H1 (cell line): ENCODE measurements at regions not wholly inside any gene's neighbourhood (a gene's known extent, or its start where the extent isn't known, plus 50 kb on each side); places are given as distances from the start of the nearest gene placed in this dataset.

ENCODE experiments used
- CTCF ChIA-PET: fragments of 300-600 bp; sonication (Branson Sonifier 250); formaldehyde crosslinking; loops from one replicate; lab custom pipeline; 2021; ENCODE audit not compliant: partially characterized antibody; lab: Charles Lee
- POLR2A ChIA-PET: fragments of 300-600 bp; sonication (Branson Sonifier 250); formaldehyde crosslinking; loops from one replicate; lab custom pipeline; 2021; ENCODE audit warnings: inconsistent platforms; ENCODE audit not compliant: partially characterized antibody; lab: Charles Lee
- DNase-seq, 2 experiments: peaks; one replicate each; pipeline versions ENCODE4 v3.0.0 to v3.0.0-alpha.2; 2010 to 2022; ENCODE audit warnings: low spot score in 2 of 2, low read depth in 1 of 2, mixed read lengths in 1 of 2
- FAIRE-seq: peaks from 2 replicates; lab custom pipeline; 2011; peaks lifted over from hg19 to GRCh38; lab: Jason Lieb, UNC
- H2AFZ ChIP-seq: 2 replicates; pipeline ENCODE4 v1.8.1; 2012; ENCODE audit warnings: low read length, inconsistent platforms
- H2AK5ac ChIP-seq: 2 replicates; pipeline ENCODE4 v1.6.1; 2013; ENCODE audit warnings: low read depth, low read length
- H2BK120ac ChIP-seq: replicated peaks from 2 replicates; pipeline ENCODE3; 2013; ENCODE audit warnings: low read depth, low read length, inconsistent platforms
- H2BK12ac ChIP-seq: 2 replicates; pipeline ENCODE4 v1.6.1; 2013; ENCODE audit warnings: low read depth, low read length
- H2BK15ac ChIP-seq: 2 replicates; pipeline ENCODE4 v1.6.1; 2013; ENCODE audit warnings: low read length
- H2BK20ac ChIP-seq: 2 replicates; pipeline ENCODE4 v1.6.1; 2013; ENCODE audit warnings: low read length
- H2BK5ac ChIP-seq: 2 replicates; pipeline ENCODE4 v1.6.1; 2013; ENCODE audit warnings: low read depth, low read length
- H3K14ac ChIP-seq: 2 replicates; pipeline ENCODE4 v1.6.1; 2013; ENCODE audit warnings: inconsistent platforms; ENCODE audit not compliant: insufficient read length
- H3K18ac ChIP-seq: 2 replicates; pipeline ENCODE4 v1.6.1; 2013; ENCODE audit warnings: low read length; ENCODE audit errors: extremely low read depth
- H3K23ac ChIP-seq: 2 replicates; pipeline ENCODE4 v1.6.1; 2013; ENCODE audit warnings: inconsistent platforms; ENCODE audit not compliant: insufficient read length
- H3K23me2 ChIP-seq: 2 replicates; pipeline ENCODE4 v1.6.1; 2013; ENCODE audit warnings: low read depth, low read length
- H3K27ac ChIP-seq: 2 replicates; pipeline ENCODE4 v1.6.1; 2011; ENCODE audit warnings: low read depth, low read length, inconsistent platforms
- H3K27me3 ChIP-seq, 4 experiments: replicated peaks in 1 of 4; 1 replicate in 1 of 4; 2 replicates in 3 of 4; pipeline versions ENCODE4 v1.6.1 to v1.8.1; 2011 to 2013; ENCODE audit warnings: low read length in 3 of 4, mild to moderate bottlenecking in 3 of 4, inconsistent platforms in 2 of 4, mixed read lengths in 2 of 4, moderate library complexity in 1 of 4; ENCODE audit not compliant: control insufficient read depth in 3 of 4, insufficient read depth in 3 of 4; ENCODE audit errors: extremely low read depth in 1 of 4
- H3K36me3 ChIP-seq, 4 experiments: 2 replicates each; pipeline versions ENCODE4 v1.6.1 to v1.8.1; 2011 to 2013; ENCODE audit warnings: mild to moderate bottlenecking in 4 of 4, low read length in 3 of 4, moderate library complexity in 2 of 4, control low read depth in 1 of 4, inconsistent platforms in 1 of 4; ENCODE audit not compliant: insufficient read depth in 4 of 4, control insufficient read depth in 2 of 4
- H3K4ac ChIP-seq: replicated peaks from 2 replicates; pipeline ENCODE3; 2013; ENCODE audit warnings: low read length, low read depth, mixed read lengths, inconsistent platforms; ENCODE audit not compliant: insufficient read length
- H3K4me1 ChIP-seq, 4 experiments: replicated peaks in 1 of 4; 1 replicate in 1 of 4; 2 replicates in 3 of 4; pipeline versions ENCODE4 v1.6.1 to v1.8.1; 2011 to 2013; ENCODE audit warnings: low read length in 3 of 4, inconsistent platforms in 2 of 4, mixed read lengths in 1 of 4; ENCODE audit not compliant: insufficient read depth in 4 of 4, control insufficient read depth in 3 of 4
- H3K4me2 ChIP-seq, 2 experiments: 2 replicates each; pipeline versions ENCODE4 v1.6.1 to v1.8.1; 2011 to 2013; ENCODE audit warnings: low read depth in 2 of 2, low read length in 2 of 2, control low read depth in 1 of 2, inconsistent platforms in 1 of 2, mild to moderate bottlenecking in 1 of 2; ENCODE audit not compliant: insufficient read depth in 1 of 2
- H3K4me3 ChIP-seq, 4 experiments: fragments of 200-600, 300-600 bp in 1 of 4; sonication (generic), shearing (Covaris generic), sonication (Bioruptor Twin) in 1 of 4; 2 replicates each; pipeline versions ENCODE4 v1.5.1 to v1.8.1; 2011 to 2016; ENCODE audit warnings: low read length in 4 of 4, low read depth in 3 of 4, control low read depth in 2 of 4, inconsistent platforms in 2 of 4, mild to moderate bottlenecking in 2 of 4, mixed read lengths in 1 of 4, moderate library complexity in 1 of 4; ENCODE audit not compliant: insufficient read depth in 2 of 4; ENCODE audit errors: extremely low read depth in 1 of 4
- H3K56ac ChIP-seq: replicated peaks from 2 replicates; pipeline ENCODE3; 2013; ENCODE audit warnings: low read depth, mild to moderate bottlenecking, mixed read lengths, low read length, inconsistent platforms; ENCODE audit not compliant: insufficient read length
- H3K79me1 ChIP-seq: 2 replicates; pipeline ENCODE4 v1.6.1; 2013; ENCODE audit warnings: low read depth, low read length, control low read depth
- H3K79me2 ChIP-seq, 2 experiments: 2 replicates each; pipeline versions ENCODE4 v1.6.1 to v1.8.1; 2012 to 2013; ENCODE audit warnings: low read length in 2 of 2, mild to moderate bottlenecking in 2 of 2, inconsistent platforms in 1 of 2; ENCODE audit not compliant: insufficient read depth in 2 of 2, control insufficient read depth in 1 of 2
- H3K9ac ChIP-seq, 4 experiments: replicated peaks in 1 of 4; 1 replicate in 1 of 4; 2 replicates in 3 of 4; pipeline versions ENCODE4 v1.6.1 to v1.8.1; 2011 to 2013; ENCODE audit warnings: low read depth in 3 of 4, low read length in 3 of 4, control low read depth in 2 of 4, mild to moderate bottlenecking in 2 of 4, moderate library complexity in 2 of 4, inconsistent platforms in 1 of 4; ENCODE audit errors: extremely low read depth in 1 of 4
- H3K9me3 ChIP-seq, 2 experiments: 2 replicates each; pipeline versions ENCODE4 v1.6.1 to v1.8.1; 2012 to 2013; ENCODE audit warnings: mild to moderate bottlenecking in 2 of 2, moderate library complexity in 2 of 2, control low read depth in 1 of 2, inconsistent platforms in 1 of 2, low read depth in 1 of 2, low read length in 1 of 2, mixed read lengths in 1 of 2; ENCODE audit not compliant: insufficient read depth in 2 of 2
- H4K20me1 ChIP-seq, 2 experiments: replicated peaks in 1 of 2; 2 replicates each; pipeline versions ENCODE3 to v1.8.1; 2011 to 2013; ENCODE audit warnings: inconsistent platforms in 2 of 2, low read length in 2 of 2, mild to moderate bottlenecking in 1 of 2; ENCODE audit not compliant: insufficient read depth in 2 of 2, control insufficient read depth in 1 of 2
- H4K5ac ChIP-seq: 2 replicates; pipeline ENCODE4 v1.6.1; 2013; ENCODE audit warnings: low read length, low read depth, mixed read lengths, inconsistent platforms; ENCODE audit not compliant: insufficient read length
- H4K8ac ChIP-seq: 2 replicates; pipeline ENCODE4 v1.8.0; 2013; ENCODE audit warnings: mild to moderate bottlenecking, moderate library complexity, low read length, inconsistent platforms; ENCODE audit not compliant: insufficient read depth; ENCODE audit errors: extremely low read depth
- H4K91ac ChIP-seq: replicated peaks from 2 replicates; pipeline ENCODE3; 2013; ENCODE audit warnings: low read length, mixed read lengths, inconsistent platforms; ENCODE audit not compliant: insufficient read length
- EGR1 ChIP-seq: IDR thresholded peaks from 2 replicates; pipeline ENCODE4 v1.6.1; 2011; ENCODE audit warnings: low read depth, low read length, borderline replicate concordance
- RAD21 ChIP-seq, 2 experiments: IDR thresholded peaks in 1 of 2; conservative IDR thresholded peaks in 1 of 2; 2 replicates each; pipeline ENCODE4 v1.6.1; 2011; ENCODE audit warnings: low read depth in 2 of 2, low read length in 2 of 2, improper control_type of control experiment in 1 of 2, inconsistent platforms in 1 of 2, mild to moderate bottlenecking in 1 of 2, moderate library complexity in 1 of 2
- RNF2 ChIP-seq: fragments of 200-900, 300-1000 bp; sonication (generic); IDR thresholded peaks from 2 replicates; pipeline ENCODE4 v1.7.1; 2016; ENCODE audit warnings: borderline replicate concordance, low read depth, mild to moderate bottlenecking, antibody characterized with exemption, low read length; ENCODE audit not compliant: poor library complexity, severe bottlenecking; ENCODE audit errors: missing control alignments
- TAF1 ChIP-seq: IDR thresholded peaks from 2 replicates; pipeline ENCODE4 v1.6.1; 2011; ENCODE audit warnings: mild to moderate bottlenecking, low read depth, low read length

DNA sequence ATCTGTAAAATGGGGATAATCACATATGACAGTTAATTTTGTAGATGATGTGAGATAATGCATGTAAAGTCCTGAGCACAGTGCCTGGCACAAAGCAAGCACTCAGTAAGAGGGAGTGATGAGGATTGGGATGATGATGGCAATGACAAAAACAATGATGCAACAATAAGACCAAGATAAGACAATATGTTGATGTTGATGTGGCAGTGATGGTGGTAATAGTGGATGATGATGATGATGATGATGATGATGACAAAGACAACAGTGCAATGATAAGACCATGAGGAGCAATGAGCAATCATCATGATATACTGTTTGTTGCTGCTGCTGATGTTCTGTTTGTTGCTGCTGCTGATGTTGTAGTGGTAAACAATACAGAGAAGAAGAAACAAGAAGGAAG is 344.1 kb downstream of the NPIPA8 start:
- no peak overlapping the region for H2BK120ac ChIP-seq
- POLR2A ChIA-PET, result no interaction called here
- no peak overlapping the region for H4K8ac ChIP-seq
- no peaks in the 10 kb centered on the region for H3K79me1 ChIP-seq
- no peaks in the 10 kb centered on the region for H3K36me3 ChIP-seq
- H3K9ac ChIP-seq, result no peak overlapping the region
- no peak overlapping the region for H3K14ac ChIP-seq
- H4K20me1 ChIP-seq, result no peaks in the 10 kb centered on the region
- no peak overlapping the region for H2BK15ac ChIP-seq
- no peak for FAIRE-seq
- no peak overlapping the region for H2AFZ ChIP-seq
- no peak overlapping the region for H2AK5ac ChIP-seq
- no peak overlapping the region for H3K4me2 ChIP-seq
- no peak overlapping the region for H3K18ac ChIP-seq
- peaks cover 0 to 4% (median 1%) of the 10 kb centered on the region in 4 experiments; a peak in 2 of 7 replicates for H3K4me1 ChIP-seq
- H3K23ac ChIP-seq, result no peak overlapping the region
- H2BK5ac ChIP-seq, result no peak overlapping the region
- no peak overlapping the region for H3K4ac ChIP-seq
- H2BK12ac ChIP-seq, result no peak overlapping the region
- no peak for TF ChIP-seq RAD21 (IDR thresholded peaks at IDR 0.05 in 1 of 2, conservative IDR thresholded peaks at IDR 0.05 in 1 of 2; ENCODE audit: low read depth in 2 of 2, low read length in 2 of 2)
- TF ChIP-seq TAF1, result no peak
- no peak for TF ChIP-seq EGR1
- no peak for TF ChIP-seq RNF2
- H3K9me3 ChIP-seq, result no peaks in the 10 kb centered on the region
- no peak overlapping the region for H3K56ac ChIP-seq
- no peak overlapping the region for H4K91ac ChIP-seq
- no peaks in the 10 kb centered on the region for H3K79me2 ChIP-seq
- H4K5ac ChIP-seq, result no peak overlapping the region
- CTCF ChIA-PET, result interaction anchor here (1.0 kb wide), 1 partner anchor 9 kb away, joined by 3 read pairs; no protein-coding TSS in a partner anchor
- H3K4me3 ChIP-seq, result no peak overlapping the region
- no peak overlapping the region for H2BK20ac ChIP-seq
- DNase-seq, result no peak
- H3K27ac ChIP-seq, result no peak overlapping the region
- no peaks in the 10 kb centered on the region for H3K27me3 ChIP-seq
- no peaks in the 10 kb centered on the region; the same call in 1 of the 2 replicates for H3K23me2 ChIP-seq
